ENCODE measurements at regions not wholly inside any gene's neighbourhood (a gene's known extent, or its start where the extent isn't known, plus 50 kb on each side); places are given as distances from the start of the nearest gene placed in this dataset.

- WGBS (ENCODE audit: insufficient coverage, insufficient replicate concordance, low lambda C conversion rate, missing lambda C conversion rate): 0% methylated on average over 1 of the region's 1 CpG
- no peak overlapping the region for H2AFZ ChIP-seq (ENCODE audit: control insufficient read depth, low read depth, low read length)
- no peaks in the 10 kb centered on the region for H4K20me1 ChIP-seq (ENCODE audit: control insufficient read depth, insufficient read depth)
- no peaks in the 10 kb centered on the region for H3K9me3 ChIP-seq (replicated peaks; ENCODE audit: control insufficient read depth, insufficient read depth, low read length)
- H3K4me1 ChIP-seq (ENCODE audit: control insufficient read depth, insufficient read depth, low read length): peaks cover 28% of the 10 kb centered on the region
- ChIA-PET RAD21 (ENCODE audit: unreplicated experiment) (no interaction called here), POLR2A (no interaction called here), SMC1A (ENCODE audit: uncharacterized antibody, unreplicated experiment) (interaction anchor here (2.2 kb wide), 1 partner anchor 10 kb away, joined by 7 read pairs; no protein-coding TSS in a partner anchor), CTCF (no interaction called here)
- H3K4me3 ChIP-seq: no peak overlapping the region
- intact Hi-C loops (cut with micrococcal nuclease; ENCODE audit: unreplicated experiment) (loop anchor here (5.0 kb wide), 1 partner anchor 55 kb away; no protein-coding TSS in a partner anchor), in situ Hi-C loops (cut with MboI) (no loop called here)
- H3K27me3 ChIP-seq (replicated peaks in 1 of 2; ENCODE audit: control insufficient read depth in 2 of 2, insufficient read depth in 2 of 2, low read length in 1 of 2): no peaks in the 10 kb centered on the region
- FAIRE-seq: peak; percentile 96
- no TSS peak for BruUV-seq (replicated peaks)
- H3K79me2 ChIP-seq (ENCODE audit: control insufficient read depth, insufficient read depth, low read length): no peaks in the 10 kb centered on the region
- no peak overlapping the region for H3K9ac ChIP-seq (ENCODE audit: control insufficient read depth, insufficient read depth, low read length)
- peak; percentile 52 for DNase-seq (ENCODE audit: low read depth, low spot score)
- peak overlapping the region; percentile 77 for H3K4me2 ChIP-seq (ENCODE audit: control insufficient read depth, insufficient read depth)
- H3K27ac ChIP-seq (ENCODE audit: control insufficient read depth, insufficient read depth): peak overlapping the region; percentile 50; the same call in 1 of the 2 replicates
- no peaks in the 10 kb centered on the region for H3K36me3 ChIP-seq (ENCODE audit: control insufficient read depth in 2 of 2, insufficient read depth in 2 of 2, low read length in 1 of 2)
- peak; percentile 93 for ATAC-seq
- TF ChIP-seq NFYA (IDR thresholded peaks at IDR 0.05; ENCODE audit: borderline replicate concordance, low read depth, low read length) (no peak), RELB (IDR thresholded peaks at IDR 0.05; ENCODE audit: low read depth) (peak; percentile 79), ESRRA (IDR thresholded peaks at IDR 0.05; ENCODE audit: low read length) (no peak), ZNF274 (IDR thresholded peaks at IDR 0.05; ENCODE audit: insufficient read depth, insufficient read length) (no peak), CEBPZ (IDR thresholded peaks at IDR 0.05; ENCODE audit: low read depth, low read length) (no peak), ZNF687 (IDR thresholded peaks at IDR 0.05) (no peak), KDM1A (IDR thresholded peaks at IDR 0.05; ENCODE audit: borderline replicate concordance) (no peak), E4F1 (IDR thresholded peaks at IDR 0.05; ENCODE audit: borderline replicate concordance, partially characterized antibody) (no peak), DPF2 (IDR thresholded peaks at IDR 0.05) (peak; percentile 61; the same call in 1 of the 2 replicates), MLLT1 (IDR thresholded peaks at IDR 0.05) (no peak), RAD51 (IDR thresholded peaks at IDR 0.05) (no peak)
These were observed 90.4 kb upstream of the RASGEF1B start for GRCh38 chr4:81562093-81562492.

Data from GM12878 (cell line).